Keratinocyte (primary cell): ENCODE measurements at regions not wholly inside any gene's neighbourhood (a gene's known extent, or its start where the extent isn't known, plus 50 kb on each side); places are given as distances from the start of the nearest gene placed in this dataset.

Source experiments
- DNase-seq: peaks from one replicate; pipeline ENCODE4 v3.0.0-alpha.2; 2011; ENCODE audit warnings: low read depth, missing footprints, low spot score
- FAIRE-seq: peaks from 2 replicates; lab custom pipeline; 2011; peaks lifted over from hg19 to GRCh38; lab: Jason Lieb, UNC
- H2AFZ ChIP-seq: 2 replicates; pipeline ENCODE4 v1.6.0; 2012; ENCODE audit warnings: low read length, control low read depth, inconsistent platforms; ENCODE audit not compliant: control insufficient read depth
- H3K27ac ChIP-seq: 2 replicates; pipeline ENCODE4 v1.5.1; 2011; ENCODE audit warnings: low read length; ENCODE audit not compliant: control insufficient read depth, insufficient read depth
- H3K27me3 ChIP-seq: 3 replicates; pipeline ENCODE4 v1.6.0; 2011; ENCODE audit warnings: low read length; ENCODE audit not compliant: control insufficient read depth, insufficient read depth; ENCODE audit errors: extremely low read depth
- H3K36me3 ChIP-seq, 2 experiments: 2 replicates in 1 of 2; 3 replicates in 1 of 2; pipeline ENCODE4 v1.5.1; 2011; ENCODE audit warnings: low read length in 2 of 2, mild to moderate bottlenecking in 1 of 2; ENCODE audit not compliant: control insufficient read depth in 2 of 2, insufficient read depth in 2 of 2; ENCODE audit errors: extremely low read depth in 1 of 2
- H3K4me1 ChIP-seq: 3 replicates; pipeline ENCODE4 v1.5.1; 2011; ENCODE audit warnings: low read length; ENCODE audit not compliant: control insufficient read depth, insufficient read depth; ENCODE audit errors: extremely low read depth
- H3K4me2 ChIP-seq: 3 replicates; pipeline ENCODE4 v1.6.0; 2011; ENCODE audit warnings: low read depth, low read length; ENCODE audit not compliant: control insufficient read depth, insufficient read depth; ENCODE audit errors: extremely low read depth
- H3K4me3 ChIP-seq, 3 experiments: fragments of 200-600 bp in 1 of 3; sonication (generic) in 1 of 3; 2 replicates in 2 of 3; 3 replicates in 1 of 3; pipeline ENCODE4 v1.5.1; 2011 to 2016; ENCODE audit warnings: low read length in 3 of 3, mild to moderate bottlenecking in 3 of 3, control low read depth in 2 of 3, inconsistent platforms in 1 of 3, low read depth in 1 of 3, mixed read lengths in 1 of 3, mixed run types in 1 of 3, moderate library complexity in 1 of 3; ENCODE audit not compliant: control insufficient read depth in 2 of 3, insufficient read depth in 2 of 3; ENCODE audit errors: extremely low read depth in 1 of 3
- H3K79me2 ChIP-seq: 2 replicates; pipeline ENCODE4 v1.6.0; 2012; ENCODE audit warnings: low read length; ENCODE audit not compliant: control insufficient read depth, insufficient read depth
- H3K9ac ChIP-seq: 3 replicates; pipeline ENCODE4 v1.6.0; 2011; ENCODE audit warnings: low read length; ENCODE audit not compliant: control insufficient read depth, insufficient read depth; ENCODE audit errors: extremely low read depth
- H3K9me1 ChIP-seq: 3 replicates; pipeline ENCODE4 v1.6.0; 2011; ENCODE audit warnings: low read length; ENCODE audit not compliant: control insufficient read depth, insufficient read depth; ENCODE audit errors: extremely low read depth
- H3K9me3 ChIP-seq: 2 replicates; pipeline ENCODE4 v1.5.1; 2012; ENCODE audit warnings: low read depth, low read length; ENCODE audit not compliant: control insufficient read depth
- H4K20me1 ChIP-seq: 3 replicates; pipeline ENCODE4 v1.6.0; 2011; ENCODE audit warnings: low read length; ENCODE audit not compliant: control insufficient read depth, insufficient read depth; ENCODE audit errors: extremely low read depth
- EZH2 ChIP-seq: IDR thresholded peaks from one replicate; pipeline ENCODE4 v1.6.1; 2012; ENCODE audit warnings: inconsistent platforms, mild to moderate bottlenecking, low read length, moderate library complexity
- dilution Hi-C: fragments of 300-500 bp; cut with MboI; formaldehyde crosslinking; loops from one replicate; pipeline ENCODE4 v1.7.0; 2020; ENCODE audit warnings: low sequenced_read_pairs; ENCODE audit not compliant: extremely low pct_ligation_motif_present
- TF ChIP-seq, protein P1 (sequence below), 3 experiments: IDR thresholded peaks in 1 of 3; conservative IDR thresholded peaks in 1 of 3; optimal IDR thresholded peaks in 1 of 3; 2 replicates in 2 of 3; 3 replicates in 1 of 3; pipeline versions ENCODE3 to v1.5.1; 2011; ENCODE audit warnings: low read length in 3 of 3, mild to moderate bottlenecking in 3 of 3, moderate library complexity in 2 of 3, control low read depth in 1 of 3, inconsistent platforms in 1 of 3; ENCODE audit not compliant: insufficient read depth in 2 of 3; ENCODE audit errors: extremely low read depth in 1 of 3

DNA sequence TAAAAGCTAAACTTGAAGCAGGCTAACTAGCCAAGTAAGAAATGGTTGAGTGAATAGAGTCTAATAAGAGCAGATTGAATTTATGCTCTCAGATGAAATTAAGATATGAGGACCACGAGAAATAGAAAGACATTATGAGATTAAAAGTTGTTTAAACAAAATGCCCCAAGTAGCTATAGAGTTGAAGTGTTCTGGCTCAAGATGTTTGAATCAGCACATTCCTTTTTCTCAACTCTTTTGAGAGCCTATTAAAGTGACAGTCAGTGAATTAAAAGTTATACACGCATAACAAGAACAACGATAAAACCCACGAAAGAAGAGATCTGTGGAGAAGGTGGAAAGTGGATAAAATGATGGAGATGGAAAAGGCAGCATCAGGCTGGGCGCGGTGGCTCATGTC lies 322.2 kb upstream of the ANKRD30A start:
- no peaks in the 10 kb centered on the region for H3K27me3 ChIP-seq
- H3K9me1 ChIP-seq = no peaks in the 10 kb centered on the region
- no peaks in the 10 kb centered on the region for H3K36me3 ChIP-seq
- no peak overlapping the region for H3K27ac ChIP-seq
- no peaks in the 10 kb centered on the region for H4K20me1 ChIP-seq
- TF ChIP-seq, protein P1, sequence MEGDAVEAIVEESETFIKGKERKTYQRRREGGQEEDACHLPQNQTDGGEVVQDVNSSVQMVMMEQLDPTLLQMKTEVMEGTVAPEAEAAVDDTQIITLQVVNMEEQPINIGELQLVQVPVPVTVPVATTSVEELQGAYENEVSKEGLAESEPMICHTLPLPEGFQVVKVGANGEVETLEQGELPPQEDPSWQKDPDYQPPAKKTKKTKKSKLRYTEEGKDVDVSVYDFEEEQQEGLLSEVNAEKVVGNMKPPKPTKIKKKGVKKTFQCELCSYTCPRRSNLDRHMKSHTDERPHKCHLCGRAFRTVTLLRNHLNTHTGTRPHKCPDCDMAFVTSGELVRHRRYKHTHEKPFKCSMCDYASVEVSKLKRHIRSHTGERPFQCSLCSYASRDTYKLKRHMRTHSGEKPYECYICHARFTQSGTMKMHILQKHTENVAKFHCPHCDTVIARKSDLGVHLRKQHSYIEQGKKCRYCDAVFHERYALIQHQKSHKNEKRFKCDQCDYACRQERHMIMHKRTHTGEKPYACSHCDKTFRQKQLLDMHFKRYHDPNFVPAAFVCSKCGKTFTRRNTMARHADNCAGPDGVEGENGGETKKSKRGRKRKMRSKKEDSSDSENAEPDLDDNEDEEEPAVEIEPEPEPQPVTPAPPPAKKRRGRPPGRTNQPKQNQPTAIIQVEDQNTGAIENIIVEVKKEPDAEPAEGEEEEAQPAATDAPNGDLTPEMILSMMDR (optimal IDR thresholded peaks at IDR 0.05 in 1 of 3, IDR thresholded peaks at IDR 0.05 in 1 of 3, conservative IDR thresholded peaks at IDR 0.05 in 1 of 3; ENCODE audit: extremely low read depth in 1 of 3, insufficient read depth in 2 of 3, low read length in 3 of 3) = no peak
- no peak for TF ChIP-seq EZH2
- H3K9ac ChIP-seq = no peak overlapping the region
- no peaks in the 10 kb centered on the region for H3K9me3 ChIP-seq
- FAIRE-seq (no peak), DNase-seq (no peak)
- H3K4me1 ChIP-seq = no peaks in the 10 kb centered on the region
- no peaks in the 10 kb centered on the region for H3K79me2 ChIP-seq
- H3K4me3 ChIP-seq = no peak overlapping the region
- no peak overlapping the region for H2AFZ ChIP-seq
- dilution Hi-C loops = no loop called here
- no peak overlapping the region for H3K4me2 ChIP-seq

DNA sequence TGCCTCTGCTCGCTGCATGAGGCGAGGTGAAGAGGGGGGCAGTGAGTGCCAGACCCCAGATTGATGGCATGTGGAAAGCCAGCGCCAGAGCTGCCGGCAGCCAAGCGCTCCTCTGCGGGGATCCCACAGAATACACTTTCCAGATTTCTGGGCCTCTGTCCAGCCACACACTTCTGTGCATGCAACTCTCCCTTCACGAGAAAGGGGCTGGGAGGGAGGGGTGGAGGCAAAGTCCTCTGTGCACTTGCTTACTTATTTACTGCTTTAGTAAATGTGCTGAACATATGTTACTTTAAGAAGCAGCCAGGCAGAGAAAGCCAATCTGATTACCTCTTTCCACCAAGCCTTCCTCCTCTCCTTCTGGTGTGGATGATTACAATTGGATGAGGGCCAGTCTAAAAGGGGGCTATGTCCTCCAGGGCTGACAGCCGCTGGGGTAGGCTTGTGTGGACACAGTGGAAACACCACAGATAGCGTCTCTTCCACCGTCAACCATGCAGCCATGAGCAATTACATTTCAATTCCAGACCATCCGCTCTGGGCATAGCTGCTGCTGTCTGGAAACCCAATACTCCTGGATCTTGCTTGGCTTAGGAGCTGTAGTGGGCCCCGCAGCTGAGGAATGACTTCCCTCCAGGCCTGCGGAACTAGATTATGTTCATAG lies 322.8 kb upstream of the ANKRD30A start:
- dilution Hi-C loops = no loop called here
- no peak for DNase-seq
- no peak overlapping the region for H3K27ac ChIP-seq
- H3K27me3 ChIP-seq = no peaks in the 10 kb centered on the region
- H4K20me1 ChIP-seq = no peaks in the 10 kb centered on the region
- H3K9ac ChIP-seq = no peak overlapping the region
- TF ChIP-seq, protein P1 (optimal IDR thresholded peaks at IDR 0.05 in 1 of 3, IDR thresholded peaks at IDR 0.05 in 1 of 3, conservative IDR thresholded peaks at IDR 0.05 in 1 of 3; ENCODE audit: extremely low read depth in 1 of 3, insufficient read depth in 2 of 3, low read length in 3 of 3) = no peak
- TF ChIP-seq EZH2 = no peak
- H2AFZ ChIP-seq = no peak overlapping the region
- H3K9me1 ChIP-seq = no peaks in the 10 kb centered on the region
- no peaks in the 10 kb centered on the region for H3K36me3 ChIP-seq
- H3K9me3 ChIP-seq = no peaks in the 10 kb centered on the region
- H3K79me2 ChIP-seq = no peaks in the 10 kb centered on the region
- no peaks in the 10 kb centered on the region for H3K4me1 ChIP-seq
- no peak overlapping the region for H3K4me3 ChIP-seq
- FAIRE-seq = no peak
- no peak overlapping the region for H3K4me2 ChIP-seq
